ENCODE measurements at regions not wholly inside any gene's neighbourhood (a gene's known extent, or its start where the extent isn't known, plus 50 kb on each side); places are given as distances from the start of the nearest gene placed in this dataset.

- no peaks in the 10 kb centered on the region for H3K4me1 Mint-ChIP-seq
- no peak overlapping the region for H3K4me3 Mint-ChIP-seq
- H3K36me3 Mint-ChIP-seq, result no peaks in the 10 kb centered on the region
- H3K9me3 Mint-ChIP-seq, result no peaks in the 10 kb centered on the region
- Histone ChIP-seq H3K4me3 (ENCODE audit: control insufficient read depth in 1 of 2, extremely low read depth in 1 of 2, low read length in 1 of 2) (no peak overlapping the region), H3K9me3 (no peaks in the 10 kb centered on the region), H3K4me1 (ENCODE audit: control insufficient read depth in 1 of 2, extremely low read depth in 1 of 2, insufficient read depth in 2 of 2, low read length in 2 of 2) (no peaks in the 10 kb centered on the region), H3K36me3 (ENCODE audit: control insufficient read depth in 2 of 2, extremely low read depth in 1 of 2, insufficient read depth in 1 of 2, low read length in 1 of 2) (no peaks in the 10 kb centered on the region), H3K27ac (ENCODE audit: low read length) (no peak overlapping the region), H3K27me3 (replicated peaks in 1 of 2; ENCODE audit: control insufficient read depth in 2 of 2, extremely low read depth in 1 of 2, insufficient read depth in 2 of 2, low read length in 1 of 2) (no peaks in the 10 kb centered on the region)
- DNase-seq, result no peak
- no peak overlapping the region for H3K27ac Mint-ChIP-seq
- no CpG with 5 or more reads among the region's 2 CpGs for WGBS (ENCODE audit: insufficient coverage)
- ChIA-PET POLR2A (no interaction called here), CTCF (interaction anchor here in 1 of 2 donors (0.5 to 0.9 kb wide), 2 partner anchors 10 to 30 kb away, joined by 3 to 4 read pairs; no protein-coding TSS in a partner anchor)
- no peaks in the 10 kb centered on the region for H3K27me3 Mint-ChIP-seq
- ATAC-seq (replicated peaks in 1 of 4), result no peak
These were observed 643.9 kb downstream of the DIAPH3 start for GRCh38 chr13:59519819-59520218.

- Mint-ChIP-seq H3K4me3 (no peak overlapping the region), H3K9me3 (no peaks in the 10 kb centered on the region), H3K27me3 (no peaks in the 10 kb centered on the region), H3K36me3 (no peaks in the 10 kb centered on the region), H3K4me1 (no peaks in the 10 kb centered on the region), H3K27ac (no peak overlapping the region)
- no peaks in the 10 kb centered on the region for H3K4me1 ChIP-seq (ENCODE audit: control insufficient read depth in 1 of 2, extremely low read depth in 1 of 2, insufficient read depth in 2 of 2, low read length in 2 of 2)
- no peak overlapping the region for H3K4me3 ChIP-seq (ENCODE audit: control insufficient read depth in 1 of 2, extremely low read depth in 1 of 2, low read length in 1 of 2)
- DNase-seq (no peak), ATAC-seq (replicated peaks in 1 of 4) (no peak)
- no peaks in the 10 kb centered on the region for H3K27me3 ChIP-seq (replicated peaks in 1 of 2; ENCODE audit: control insufficient read depth in 2 of 2, extremely low read depth in 1 of 2, insufficient read depth in 2 of 2, low read length in 1 of 2)
- POLR2A ChIA-PET, result no interaction called here
- no peaks in the 10 kb centered on the region for H3K36me3 ChIP-seq (ENCODE audit: control insufficient read depth in 2 of 2, extremely low read depth in 1 of 2, insufficient read depth in 1 of 2, low read length in 1 of 2)
- WGBS (ENCODE audit: insufficient coverage), result no CpG with 5 or more reads among the region's 1 CpG
- no peaks in the 10 kb centered on the region for H3K9me3 ChIP-seq
- CTCF ChIA-PET, result interaction anchor here in 1 of 2 donors (0.6 kb wide), 1 partner anchor 381 kb away, joined by 3 read pairs; no protein-coding TSS in a partner anchor
- no peak overlapping the region for H3K27ac ChIP-seq (ENCODE audit: low read length)
These were observed 642.2 kb downstream of the DIAPH3 start for GRCh38 chr13:59521549-59521948.

- Mint-ChIP-seq H3K4me3 (no peak overlapping the region), H3K9me3 (no peaks in the 10 kb centered on the region), H3K36me3 (no peaks in the 10 kb centered on the region), H3K27ac (no peak overlapping the region), H3K4me1 (no peaks in the 10 kb centered on the region), H3K27me3 (no peaks in the 10 kb centered on the region)
- H3K27ac ChIP-seq (ENCODE audit: low read length), result no peak overlapping the region
- no peaks in the 10 kb centered on the region for H3K36me3 ChIP-seq (ENCODE audit: control insufficient read depth in 2 of 2, extremely low read depth in 1 of 2, insufficient read depth in 1 of 2, low read length in 1 of 2)
- ChIA-PET POLR2A (no interaction called here), CTCF (no interaction called here)
- H3K4me3 ChIP-seq (ENCODE audit: control insufficient read depth in 1 of 2, extremely low read depth in 1 of 2, low read length in 1 of 2), result no peak overlapping the region
- DNase-seq (no peak), ATAC-seq (replicated peaks in 1 of 4) (no peak)
- H3K27me3 ChIP-seq (replicated peaks in 1 of 2; ENCODE audit: control insufficient read depth in 2 of 2, extremely low read depth in 1 of 2, insufficient read depth in 2 of 2, low read length in 1 of 2), result no peaks in the 10 kb centered on the region
- H3K9me3 ChIP-seq, result no peaks in the 10 kb centered on the region
- no peaks in the 10 kb centered on the region for H3K4me1 ChIP-seq (ENCODE audit: control insufficient read depth in 1 of 2, extremely low read depth in 1 of 2, insufficient read depth in 2 of 2, low read length in 2 of 2)
These were observed 641.1 kb downstream of the DIAPH3 start for GRCh38 chr13:59522652-59523051.

- DNase-seq (no peak), ATAC-seq (replicated peaks in 1 of 4) (no peak)
- POLR2A ChIA-PET, result interaction anchor here in 1 of 2 donors (0.6 kb wide), 2 partner anchors 30 to 310 kb away, joined by 3 read pairs; no protein-coding TSS in a partner anchor
- peaks cover 8 to 13% (median 12%) of the 10 kb centered on the region in 3 donors for H3K4me1 Mint-ChIP-seq
- H3K27ac ChIP-seq (ENCODE audit: low read length), result no peak overlapping the region
- H3K27me3 ChIP-seq (replicated peaks in 1 of 2; ENCODE audit: control insufficient read depth in 2 of 2, extremely low read depth in 1 of 2, insufficient read depth in 2 of 2, low read length in 1 of 2), result no peaks in the 10 kb centered on the region
- no peaks in the 10 kb centered on the region for H3K36me3 ChIP-seq (ENCODE audit: control insufficient read depth in 2 of 2, extremely low read depth in 1 of 2, insufficient read depth in 1 of 2, low read length in 1 of 2)
- H3K9me3 ChIP-seq, result no peaks in the 10 kb centered on the region
- H3K4me3 ChIP-seq (ENCODE audit: control insufficient read depth in 1 of 2, extremely low read depth in 1 of 2, low read length in 1 of 2), result no peak overlapping the region
- 30% methylated on average over 2 of the region's 3 CpGs for WGBS (ENCODE audit: insufficient coverage)
- H3K27ac Mint-ChIP-seq, result no peak overlapping the region
- no peaks in the 10 kb centered on the region for H3K36me3 Mint-ChIP-seq
- H3K9me3 Mint-ChIP-seq, result no peaks in the 10 kb centered on the region
- no peak overlapping the region for H3K4me3 Mint-ChIP-seq
- CTCF ChIA-PET, result no interaction called here
- no peaks in the 10 kb centered on the region for H3K27me3 Mint-ChIP-seq
- H3K4me1 ChIP-seq (ENCODE audit: control insufficient read depth in 1 of 2, extremely low read depth in 1 of 2, insufficient read depth in 2 of 2, low read length in 2 of 2), result peaks cover 0 to 5% of the 10 kb centered on the region in 2 experiments
These were observed 636.2 kb downstream of the DIAPH3 start for GRCh38 chr13:59527500-59527899.

DNA sequence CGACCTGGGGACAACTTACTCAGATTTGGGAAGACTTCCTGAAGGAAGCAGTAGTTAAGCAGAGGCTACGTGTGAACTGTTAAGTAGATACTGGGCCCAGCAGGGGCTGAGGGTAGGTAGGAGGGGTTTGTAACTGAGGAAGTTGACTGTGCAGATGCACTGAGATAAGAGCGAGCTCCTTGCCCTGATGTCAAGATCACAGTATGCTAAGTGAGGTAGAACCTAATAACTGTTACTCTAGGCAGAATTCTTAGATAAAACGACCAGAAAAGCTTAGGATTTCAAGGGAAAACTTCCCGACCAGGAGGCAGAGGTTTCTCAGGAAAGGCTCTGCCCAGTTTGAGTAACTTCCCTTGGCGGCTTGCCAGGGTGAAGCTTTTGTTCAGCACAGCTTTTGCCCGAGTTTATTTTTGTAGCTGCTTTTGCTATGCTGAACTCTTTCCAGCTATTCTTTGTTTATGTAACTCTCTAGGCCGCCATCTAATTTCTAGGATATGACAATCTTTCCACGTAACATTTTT lies 632.1 kb downstream of the DIAPH3 start:
- Histone ChIP-seq H3K36me3 (ENCODE audit: control insufficient read depth in 2 of 2, extremely low read depth in 1 of 2, insufficient read depth in 1 of 2, low read length in 1 of 2) (no peaks in the 10 kb centered on the region), H3K27ac (ENCODE audit: low read length) (peak overlapping the region; percentile 13), H3K9me3 (no peaks in the 10 kb centered on the region), H3K4me1 (ENCODE audit: control insufficient read depth in 1 of 2, extremely low read depth in 1 of 2, insufficient read depth in 2 of 2, low read length in 2 of 2) (peaks cover 0 to 5% of the 10 kb centered on the region in 2 experiments), H3K27me3 (replicated peaks in 1 of 2; ENCODE audit: control insufficient read depth in 2 of 2, extremely low read depth in 1 of 2, insufficient read depth in 2 of 2, low read length in 1 of 2) (no peaks in the 10 kb centered on the region), H3K4me3 (ENCODE audit: control insufficient read depth in 1 of 2, extremely low read depth in 1 of 2, low read length in 1 of 2) (no peak overlapping the region)
- no peaks in the 10 kb centered on the region for H3K36me3 Mint-ChIP-seq
- H3K9me3 Mint-ChIP-seq, result no peaks in the 10 kb centered on the region
- CTCF ChIA-PET, result interaction anchor here (0.6 to 0.7 kb wide), 3 partner anchors 15 to 63 kb away, joined by 3 to 4 read pairs (median 3); no protein-coding TSS in a partner anchor
- no peaks in the 10 kb centered on the region for H3K27me3 Mint-ChIP-seq
- peaks cover 8 to 13% (median 12%) of the 10 kb centered on the region in 3 donors for H3K4me1 Mint-ChIP-seq
- DNase-seq, result peak in 12 of 35 experiments; percentile 2 to 29 (median 10)
- H3K27ac Mint-ChIP-seq, result peak overlapping the region in 1 of 2 donors; percentile 66
- peak; percentile 73 to 92 (median 82) for ATAC-seq (replicated peaks in 1 of 4)
- peak overlapping the region in 2 of 3 donors; percentile 3 to 57 for H3K4me3 Mint-ChIP-seq
- WGBS (ENCODE audit: insufficient coverage), result 3% methylated on average over 7 of the region's 9 CpGs
- POLR2A ChIA-PET, result no interaction called here

GRCh38 chr13:59532405-59532804 lies 631.3 kb downstream of the DIAPH3 start:
- H3K27me3 Mint-ChIP-seq, result peaks cover 0 to under 1% of the 10 kb centered on the region in 2 donors
- WGBS (ENCODE audit: insufficient coverage), result no CpG with 5 or more reads among the region's 2 CpGs
- H3K27ac Mint-ChIP-seq, result no peak overlapping the region
- ATAC-seq (replicated peaks in 1 of 4) (no peak), DNase-seq (no peak)
- H3K36me3 Mint-ChIP-seq, result no peaks in the 10 kb centered on the region
- Histone ChIP-seq H3K27me3 (replicated peaks in 1 of 2; ENCODE audit: control insufficient read depth in 2 of 2, extremely low read depth in 1 of 2, insufficient read depth in 2 of 2, low read length in 1 of 2) (peaks cover 0 to under 1% of the 10 kb centered on the region in 2 experiments), H3K36me3 (ENCODE audit: control insufficient read depth in 2 of 2, extremely low read depth in 1 of 2, insufficient read depth in 1 of 2, low read length in 1 of 2) (no peaks in the 10 kb centered on the region), H3K4me1 (ENCODE audit: control insufficient read depth in 1 of 2, extremely low read depth in 1 of 2, insufficient read depth in 2 of 2, low read length in 2 of 2) (peaks cover 0 to 5% of the 10 kb centered on the region in 2 experiments), H3K27ac (ENCODE audit: low read length) (no peak overlapping the region), H3K9me3 (no peaks in the 10 kb centered on the region), H3K4me3 (ENCODE audit: control insufficient read depth in 1 of 2, extremely low read depth in 1 of 2, low read length in 1 of 2) (no peak overlapping the region)
- CTCF ChIA-PET, result interaction anchor here (0.6 to 0.7 kb wide), 2 partner anchors 32 to 62 kb away, joined by 3 to 4 read pairs; no protein-coding TSS in a partner anchor
- peaks cover 8 to 13% (median 12%) of the 10 kb centered on the region in 3 donors for H3K4me1 Mint-ChIP-seq
- no peak overlapping the region for H3K4me3 Mint-ChIP-seq
- POLR2A ChIA-PET, result no interaction called here
- H3K9me3 Mint-ChIP-seq, result no peaks in the 10 kb centered on the region

All from T-cell (primary cell).